K562 (cell line): ENCODE measurements at regions not wholly inside any gene's neighbourhood (a gene's known extent, or its start where the extent isn't known, plus 50 kb on each side); places are given as distances from the start of the nearest gene placed in this dataset.

Source experiments
- BCL6 ChIP-seq: fragments of 250-450 bp; sonication (Bioruptor Pico); IDR thresholded peaks from 2 replicates; pipeline ENCODE4 v1.4.0; 2020
- HNRNPLL ChIP-seq: fragments of 200-400 bp; formaldehyde crosslinking; IDR thresholded peaks from 2 replicates; pipeline ENCODE4 v1.6.1; 2017; ENCODE audit warnings: low read length, low read depth, mild to moderate bottlenecking; ENCODE audit not compliant: poor library complexity, severe bottlenecking
- SMARCA4 ChIP-seq: fragments of 450-650 bp; IDR thresholded peaks from 2 replicates; pipeline ENCODE4 v1.6.1; 2016
- TSC22D4 ChIP-seq: fragments of 450-650 bp; IDR thresholded peaks from 2 replicates; pipeline ENCODE4 v1.6.1; 2016; ENCODE audit warnings: missing genetic modification characterization, missing biosample characterization, control low read depth
- TF ChIP-seq, protein P1 (sequence below): fragments of 450-650 bp; IDR thresholded peaks from 2 replicates; pipeline ENCODE4 v1.6.1; 2016; ENCODE audit warnings: mild to moderate bottlenecking, moderate library complexity
- TF ChIP-seq, protein P2 (sequence below): fragments of 200-800 bp; sonication (Bioruptor generic); IDR thresholded peaks from 2 replicates; pipeline ENCODE4 v1.6.1; 2017; ENCODE audit warnings: missing genetic modification characterization, missing compliant biosample characterization
- TF ChIP-seq, protein P3 (sequence below): fragments of 200-800 bp; sonication (Bioruptor generic); IDR thresholded peaks from 2 replicates; pipeline ENCODE4 v1.6.1; 2017; ENCODE audit warnings: missing genetic modification characterization, missing compliant biosample characterization

DNA sequence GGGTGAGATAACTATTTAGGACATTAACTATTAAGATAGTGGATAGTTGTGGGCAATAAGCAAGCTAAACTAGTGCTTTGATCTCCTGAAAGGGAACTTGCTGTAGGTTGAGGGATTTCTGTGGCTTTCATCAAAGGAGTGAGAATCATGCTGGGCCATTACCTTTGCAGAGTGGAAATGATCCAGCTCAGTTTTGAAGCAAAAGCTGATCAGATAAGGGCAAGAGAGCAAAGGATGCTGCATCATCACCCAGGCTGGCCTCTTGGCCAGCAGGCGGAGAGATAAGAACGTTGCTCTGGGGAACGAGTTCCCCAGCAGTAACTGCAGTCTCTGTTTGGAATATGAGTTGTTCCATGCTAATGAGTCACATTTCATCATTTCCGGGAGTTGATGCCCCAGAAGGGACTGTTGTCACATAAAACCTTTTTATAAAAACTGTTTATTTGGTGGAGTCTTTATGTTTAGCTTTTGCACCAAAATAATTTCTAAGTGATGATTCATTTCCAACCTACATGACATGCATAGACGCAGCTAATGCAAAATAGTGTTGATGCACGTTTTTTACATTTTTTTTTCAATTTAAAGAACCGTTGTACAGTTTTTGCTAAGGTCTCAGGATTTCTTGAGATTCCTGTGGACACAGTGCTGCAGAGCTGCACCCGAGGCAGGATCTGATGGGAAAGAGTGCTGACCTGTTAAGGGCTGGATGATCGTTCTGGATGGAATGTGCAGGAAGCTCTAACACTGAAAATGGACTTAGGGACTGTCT lies 99.3 kb downstream of the ACTBL2 start (continued):
- TF ChIP-seq, protein P1, sequence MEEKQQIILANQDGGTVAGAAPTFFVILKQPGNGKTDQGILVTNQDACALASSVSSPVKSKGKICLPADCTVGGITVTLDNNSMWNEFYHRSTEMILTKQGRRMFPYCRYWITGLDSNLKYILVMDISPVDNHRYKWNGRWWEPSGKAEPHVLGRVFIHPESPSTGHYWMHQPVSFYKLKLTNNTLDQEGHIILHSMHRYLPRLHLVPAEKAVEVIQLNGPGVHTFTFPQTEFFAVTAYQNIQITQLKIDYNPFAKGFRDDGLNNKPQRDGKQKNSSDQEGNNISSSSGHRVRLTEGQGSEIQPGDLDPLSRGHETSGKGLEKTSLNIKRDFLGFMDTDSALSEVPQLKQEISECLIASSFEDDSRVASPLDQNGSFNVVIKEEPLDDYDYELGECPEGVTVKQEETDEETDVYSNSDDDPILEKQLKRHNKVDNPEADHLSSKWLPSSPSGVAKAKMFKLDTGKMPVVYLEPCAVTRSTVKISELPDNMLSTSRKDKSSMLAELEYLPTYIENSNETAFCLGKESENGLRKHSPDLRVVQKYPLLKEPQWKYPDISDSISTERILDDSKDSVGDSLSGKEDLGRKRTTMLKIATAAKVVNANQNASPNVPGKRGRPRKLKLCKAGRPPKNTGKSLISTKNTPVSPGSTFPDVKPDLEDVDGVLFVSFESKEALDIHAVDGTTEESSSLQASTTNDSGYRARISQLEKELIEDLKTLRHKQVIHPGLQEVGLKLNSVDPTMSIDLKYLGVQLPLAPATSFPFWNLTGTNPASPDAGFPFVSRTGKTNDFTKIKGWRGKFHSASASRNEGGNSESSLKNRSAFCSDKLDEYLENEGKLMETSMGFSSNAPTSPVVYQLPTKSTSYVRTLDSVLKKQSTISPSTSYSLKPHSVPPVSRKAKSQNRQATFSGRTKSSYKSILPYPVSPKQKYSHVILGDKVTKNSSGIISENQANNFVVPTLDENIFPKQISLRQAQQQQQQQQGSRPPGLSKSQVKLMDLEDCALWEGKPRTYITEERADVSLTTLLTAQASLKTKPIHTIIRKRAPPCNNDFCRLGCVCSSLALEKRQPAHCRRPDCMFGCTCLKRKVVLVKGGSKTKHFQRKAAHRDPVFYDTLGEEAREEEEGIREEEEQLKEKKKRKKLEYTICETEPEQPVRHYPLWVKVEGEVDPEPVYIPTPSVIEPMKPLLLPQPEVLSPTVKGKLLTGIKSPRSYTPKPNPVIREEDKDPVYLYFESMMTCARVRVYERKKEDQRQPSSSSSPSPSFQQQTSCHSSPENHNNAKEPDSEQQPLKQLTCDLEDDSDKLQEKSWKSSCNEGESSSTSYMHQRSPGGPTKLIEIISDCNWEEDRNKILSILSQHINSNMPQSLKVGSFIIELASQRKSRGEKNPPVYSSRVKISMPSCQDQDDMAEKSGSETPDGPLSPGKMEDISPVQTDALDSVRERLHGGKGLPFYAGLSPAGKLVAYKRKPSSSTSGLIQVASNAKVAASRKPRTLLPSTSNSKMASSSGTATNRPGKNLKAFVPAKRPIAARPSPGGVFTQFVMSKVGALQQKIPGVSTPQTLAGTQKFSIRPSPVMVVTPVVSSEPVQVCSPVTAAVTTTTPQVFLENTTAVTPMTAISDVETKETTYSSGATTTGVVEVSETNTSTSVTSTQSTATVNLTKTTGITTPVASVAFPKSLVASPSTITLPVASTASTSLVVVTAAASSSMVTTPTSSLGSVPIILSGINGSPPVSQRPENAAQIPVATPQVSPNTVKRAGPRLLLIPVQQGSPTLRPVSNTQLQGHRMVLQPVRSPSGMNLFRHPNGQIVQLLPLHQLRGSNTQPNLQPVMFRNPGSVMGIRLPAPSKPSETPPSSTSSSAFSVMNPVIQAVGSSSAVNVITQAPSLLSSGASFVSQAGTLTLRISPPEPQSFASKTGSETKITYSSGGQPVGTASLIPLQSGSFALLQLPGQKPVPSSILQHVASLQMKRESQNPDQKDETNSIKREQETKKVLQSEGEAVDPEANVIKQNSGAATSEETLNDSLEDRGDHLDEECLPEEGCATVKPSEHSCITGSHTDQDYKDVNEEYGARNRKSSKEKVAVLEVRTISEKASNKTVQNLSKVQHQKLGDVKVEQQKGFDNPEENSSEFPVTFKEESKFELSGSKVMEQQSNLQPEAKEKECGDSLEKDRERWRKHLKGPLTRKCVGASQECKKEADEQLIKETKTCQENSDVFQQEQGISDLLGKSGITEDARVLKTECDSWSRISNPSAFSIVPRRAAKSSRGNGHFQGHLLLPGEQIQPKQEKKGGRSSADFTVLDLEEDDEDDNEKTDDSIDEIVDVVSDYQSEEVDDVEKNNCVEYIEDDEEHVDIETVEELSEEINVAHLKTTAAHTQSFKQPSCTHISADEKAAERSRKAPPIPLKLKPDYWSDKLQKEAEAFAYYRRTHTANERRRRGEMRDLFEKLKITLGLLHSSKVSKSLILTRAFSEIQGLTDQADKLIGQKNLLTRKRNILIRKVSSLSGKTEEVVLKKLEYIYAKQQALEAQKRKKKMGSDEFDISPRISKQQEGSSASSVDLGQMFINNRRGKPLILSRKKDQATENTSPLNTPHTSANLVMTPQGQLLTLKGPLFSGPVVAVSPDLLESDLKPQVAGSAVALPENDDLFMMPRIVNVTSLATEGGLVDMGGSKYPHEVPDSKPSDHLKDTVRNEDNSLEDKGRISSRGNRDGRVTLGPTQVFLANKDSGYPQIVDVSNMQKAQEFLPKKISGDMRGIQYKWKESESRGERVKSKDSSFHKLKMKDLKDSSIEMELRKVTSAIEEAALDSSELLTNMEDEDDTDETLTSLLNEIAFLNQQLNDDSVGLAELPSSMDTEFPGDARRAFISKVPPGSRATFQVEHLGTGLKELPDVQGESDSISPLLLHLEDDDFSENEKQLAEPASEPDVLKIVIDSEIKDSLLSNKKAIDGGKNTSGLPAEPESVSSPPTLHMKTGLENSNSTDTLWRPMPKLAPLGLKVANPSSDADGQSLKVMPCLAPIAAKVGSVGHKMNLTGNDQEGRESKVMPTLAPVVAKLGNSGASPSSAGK, result peak; percentile 57
- TF ChIP-seq, protein P2, sequence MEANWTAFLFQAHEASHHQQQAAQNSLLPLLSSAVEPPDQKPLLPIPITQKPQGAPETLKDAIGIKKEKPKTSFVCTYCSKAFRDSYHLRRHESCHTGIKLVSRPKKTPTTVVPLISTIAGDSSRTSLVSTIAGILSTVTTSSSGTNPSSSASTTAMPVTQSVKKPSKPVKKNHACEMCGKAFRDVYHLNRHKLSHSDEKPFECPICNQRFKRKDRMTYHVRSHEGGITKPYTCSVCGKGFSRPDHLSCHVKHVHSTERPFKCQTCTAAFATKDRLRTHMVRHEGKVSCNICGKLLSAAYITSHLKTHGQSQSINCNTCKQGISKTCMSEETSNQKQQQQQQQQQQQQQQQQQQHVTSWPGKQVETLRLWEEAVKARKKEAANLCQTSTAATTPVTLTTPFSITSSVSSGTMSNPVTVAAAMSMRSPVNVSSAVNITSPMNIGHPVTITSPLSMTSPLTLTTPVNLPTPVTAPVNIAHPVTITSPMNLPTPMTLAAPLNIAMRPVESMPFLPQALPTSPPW (CRISPR knock-in tag), result peak; percentile 49; the same call in 1 of the 2 replicates
- peak; percentile 94 for TF ChIP-seq SMARCA4
- no peak for TF ChIP-seq HNRNPLL
- no peak for TF ChIP-seq TSC22D4 (tag)
- no peak for TF ChIP-seq BCL6 (CRISPR knock-in tag)
- TF ChIP-seq, protein P3, sequence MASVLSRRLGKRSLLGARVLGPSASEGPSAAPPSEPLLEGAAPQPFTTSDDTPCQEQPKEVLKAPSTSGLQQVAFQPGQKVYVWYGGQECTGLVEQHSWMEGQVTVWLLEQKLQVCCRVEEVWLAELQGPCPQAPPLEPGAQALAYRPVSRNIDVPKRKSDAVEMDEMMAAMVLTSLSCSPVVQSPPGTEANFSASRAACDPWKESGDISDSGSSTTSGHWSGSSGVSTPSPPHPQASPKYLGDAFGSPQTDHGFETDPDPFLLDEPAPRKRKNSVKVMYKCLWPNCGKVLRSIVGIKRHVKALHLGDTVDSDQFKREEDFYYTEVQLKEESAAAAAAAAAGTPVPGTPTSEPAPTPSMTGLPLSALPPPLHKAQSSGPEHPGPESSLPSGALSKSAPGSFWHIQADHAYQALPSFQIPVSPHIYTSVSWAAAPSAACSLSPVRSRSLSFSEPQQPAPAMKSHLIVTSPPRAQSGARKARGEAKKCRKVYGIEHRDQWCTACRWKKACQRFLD (CRISPR knock-in tag), result 0 out of 2 replicates have a peak, but pooled peaks have one; percentile 23
